ENCODE measurements at regions not wholly inside any gene's neighbourhood (a gene's known extent, or its start where the extent isn't known, plus 50 kb on each side); places are given as distances from the start of the nearest gene placed in this dataset.
"Not testable (repeated sequence)": the region's sequence is repeated elsewhere in the genome, so short reads cannot be mapped to it uniquely, and the experiment has no call there.

GRCh38 chr5:107724642-107725041 is 53.9 kb upstream of the EFNA5 start:
- no peak for DNase-seq (ENCODE audit: low read depth)
- H3K4me3 ChIP-seq (ENCODE audit: low read depth, low read length) = no peak overlapping the region
- TF ChIP-seq, protein P1, sequence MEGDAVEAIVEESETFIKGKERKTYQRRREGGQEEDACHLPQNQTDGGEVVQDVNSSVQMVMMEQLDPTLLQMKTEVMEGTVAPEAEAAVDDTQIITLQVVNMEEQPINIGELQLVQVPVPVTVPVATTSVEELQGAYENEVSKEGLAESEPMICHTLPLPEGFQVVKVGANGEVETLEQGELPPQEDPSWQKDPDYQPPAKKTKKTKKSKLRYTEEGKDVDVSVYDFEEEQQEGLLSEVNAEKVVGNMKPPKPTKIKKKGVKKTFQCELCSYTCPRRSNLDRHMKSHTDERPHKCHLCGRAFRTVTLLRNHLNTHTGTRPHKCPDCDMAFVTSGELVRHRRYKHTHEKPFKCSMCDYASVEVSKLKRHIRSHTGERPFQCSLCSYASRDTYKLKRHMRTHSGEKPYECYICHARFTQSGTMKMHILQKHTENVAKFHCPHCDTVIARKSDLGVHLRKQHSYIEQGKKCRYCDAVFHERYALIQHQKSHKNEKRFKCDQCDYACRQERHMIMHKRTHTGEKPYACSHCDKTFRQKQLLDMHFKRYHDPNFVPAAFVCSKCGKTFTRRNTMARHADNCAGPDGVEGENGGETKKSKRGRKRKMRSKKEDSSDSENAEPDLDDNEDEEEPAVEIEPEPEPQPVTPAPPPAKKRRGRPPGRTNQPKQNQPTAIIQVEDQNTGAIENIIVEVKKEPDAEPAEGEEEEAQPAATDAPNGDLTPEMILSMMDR (conservative IDR thresholded peaks at IDR 0.05; ENCODE audit: low read depth, low read length) = no peak

DNA sequence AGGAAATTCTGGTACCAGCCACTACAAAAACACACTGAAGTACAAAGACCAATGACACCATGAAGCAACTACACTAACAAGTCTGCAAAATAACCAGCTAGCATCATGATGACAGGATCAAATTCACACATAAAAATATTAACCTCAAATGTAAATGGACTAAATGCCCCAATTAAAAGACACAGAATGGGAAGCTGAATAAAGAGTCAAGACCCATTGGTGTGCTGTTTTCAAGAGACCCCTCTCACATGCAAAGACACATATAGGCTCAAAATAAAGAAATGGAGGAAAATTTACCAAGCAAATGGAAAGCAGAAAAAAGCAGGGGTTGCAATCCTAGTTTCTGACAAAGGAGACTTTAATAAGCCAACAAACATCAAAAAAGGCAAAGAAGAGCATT is 50.5 kb upstream of the EFNA5 start:
- DNase-seq (ENCODE audit: low read depth); H3K4me3 ChIP-seq (ENCODE audit: low read depth, low read length): not testable (repeated sequence)

All from epithelial cell of proximal tubule (primary cell).